ENCODE measurements at regions not wholly inside any gene's neighbourhood (a gene's known extent, or its start where the extent isn't known, plus 50 kb on each side); places are given as distances from the start of the nearest gene placed in this dataset.

DNA sequence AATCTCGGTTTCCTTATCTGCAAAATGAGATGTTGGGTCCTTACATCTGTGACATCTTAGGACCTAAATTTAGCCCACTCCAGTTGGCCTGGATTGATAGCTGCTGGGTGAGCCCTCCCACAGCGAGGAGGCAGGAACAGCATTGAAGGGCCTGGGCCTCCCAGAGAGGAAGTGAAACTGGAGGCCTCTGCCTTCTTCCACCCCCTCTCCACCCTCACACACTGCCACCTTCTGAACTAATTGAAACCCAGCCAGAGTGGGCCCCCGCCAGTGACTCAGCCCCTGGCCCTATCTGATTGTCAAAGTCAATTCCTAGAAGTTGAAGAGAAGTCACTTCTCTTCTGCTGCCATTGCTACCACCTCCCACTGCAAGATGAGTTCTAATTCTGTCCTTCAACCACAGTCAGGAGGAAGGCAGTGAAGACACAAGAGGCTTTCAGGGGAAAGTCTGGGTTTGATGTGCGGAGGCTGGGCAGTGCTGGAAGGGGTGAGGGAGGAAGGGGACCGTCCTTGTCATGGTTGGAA, 55.2 kb upstream of the NEK6 start:
- DNase-seq (ENCODE audit: low spot score): no peak
- no peaks in the 10 kb centered on the region for H3K9me3 ChIP-seq (ENCODE audit: control insufficient read depth in 4 of 4, low read length in 3 of 4)

More for the DNA sequence above, 55.2 kb upstream of the NEK6 start:
- no peak overlapping the region for H3K4me3 ChIP-seq (ENCODE audit: low read depth in 1 of 3, low read length in 3 of 3)
- no peaks in the 10 kb centered on the region for H3K4me1 ChIP-seq (ENCODE audit: control insufficient read depth in 4 of 4, insufficient read depth in 4 of 4, low read length in 3 of 4)
- no peaks in the 10 kb centered on the region for H3K36me3 ChIP-seq (ENCODE audit: control insufficient read depth in 4 of 4, insufficient read depth in 3 of 4, low read depth in 1 of 4, low read length in 3 of 4)
- 65% methylated on average over 5 of the region's 5 CpGs for WGBS
- H3K9ac ChIP-seq (ENCODE audit: low read depth in 1 of 2, low read length in 2 of 2): no peak overlapping the region
- no peak overlapping the region for H3K27ac ChIP-seq (ENCODE audit: low read depth in 1 of 2, low read length in 2 of 2)
- H3K27me3 ChIP-seq (ENCODE audit: control insufficient read depth in 4 of 4, insufficient read depth in 4 of 4, low read length in 3 of 4): no peaks in the 10 kb centered on the region
- TF ChIP-seq ATF3 (IDR thresholded peaks at IDR 0.05) (no peak), NR2F2 (IDR thresholded peaks at IDR 0.05) (no peak), FOXA1 (IDR thresholded peaks at IDR 0.05) (no peak), EGR1 (IDR thresholded peaks at IDR 0.05; ENCODE audit: low read depth in 2 of 2) (no peak), GABPA (IDR thresholded peaks at IDR 0.05 in 1 of 2, conservative IDR thresholded peaks at IDR 0.05 in 1 of 2) (no peak), RXRA (IDR thresholded peaks at IDR 0.05) (no peak), SP1 (IDR thresholded peaks at IDR 0.05) (no peak), CTCF (IDR thresholded peaks at IDR 0.05; ENCODE audit: low read depth, low read length, missing input control) (no peak), TAF1 (conservative IDR thresholded peaks at IDR 0.05) (no peak), HNF4G (IDR thresholded peaks at IDR 0.05) (no peak), MAX (IDR thresholded peaks at IDR 0.05) (no peak), RAD21 (IDR thresholded peaks at IDR 0.05) (no peak), YY1 (IDR thresholded peaks at IDR 0.05) (no peak), FOXA2 (IDR thresholded peaks at IDR 0.05) (no peak), JUND (IDR thresholded peaks at IDR 0.05) (no peak)
- TF ChIP-seq, protein P1, sequence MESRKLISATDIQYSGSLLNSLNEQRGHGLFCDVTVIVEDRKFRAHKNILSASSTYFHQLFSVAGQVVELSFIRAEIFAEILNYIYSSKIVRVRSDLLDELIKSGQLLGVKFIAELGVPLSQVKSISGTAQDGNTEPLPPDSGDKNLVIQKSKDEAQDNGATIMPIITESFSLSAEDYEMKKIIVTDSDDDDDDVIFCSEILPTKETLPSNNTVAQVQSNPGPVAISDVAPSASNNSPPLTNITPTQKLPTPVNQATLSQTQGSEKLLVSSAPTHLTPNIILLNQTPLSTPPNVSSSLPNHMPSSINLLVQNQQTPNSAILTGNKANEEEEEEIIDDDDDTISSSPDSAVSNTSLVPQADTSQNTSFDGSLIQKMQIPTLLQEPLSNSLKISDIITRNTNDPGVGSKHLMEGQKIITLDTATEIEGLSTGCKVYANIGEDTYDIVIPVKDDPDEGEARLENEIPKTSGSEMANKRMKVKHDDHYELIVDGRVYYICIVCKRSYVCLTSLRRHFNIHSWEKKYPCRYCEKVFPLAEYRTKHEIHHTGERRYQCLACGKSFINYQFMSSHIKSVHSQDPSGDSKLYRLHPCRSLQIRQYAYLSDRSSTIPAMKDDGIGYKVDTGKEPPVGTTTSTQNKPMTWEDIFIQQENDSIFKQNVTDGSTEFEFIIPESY (IDR thresholded peaks at IDR 0.05): no peak
- TF ChIP-seq, protein P2, sequence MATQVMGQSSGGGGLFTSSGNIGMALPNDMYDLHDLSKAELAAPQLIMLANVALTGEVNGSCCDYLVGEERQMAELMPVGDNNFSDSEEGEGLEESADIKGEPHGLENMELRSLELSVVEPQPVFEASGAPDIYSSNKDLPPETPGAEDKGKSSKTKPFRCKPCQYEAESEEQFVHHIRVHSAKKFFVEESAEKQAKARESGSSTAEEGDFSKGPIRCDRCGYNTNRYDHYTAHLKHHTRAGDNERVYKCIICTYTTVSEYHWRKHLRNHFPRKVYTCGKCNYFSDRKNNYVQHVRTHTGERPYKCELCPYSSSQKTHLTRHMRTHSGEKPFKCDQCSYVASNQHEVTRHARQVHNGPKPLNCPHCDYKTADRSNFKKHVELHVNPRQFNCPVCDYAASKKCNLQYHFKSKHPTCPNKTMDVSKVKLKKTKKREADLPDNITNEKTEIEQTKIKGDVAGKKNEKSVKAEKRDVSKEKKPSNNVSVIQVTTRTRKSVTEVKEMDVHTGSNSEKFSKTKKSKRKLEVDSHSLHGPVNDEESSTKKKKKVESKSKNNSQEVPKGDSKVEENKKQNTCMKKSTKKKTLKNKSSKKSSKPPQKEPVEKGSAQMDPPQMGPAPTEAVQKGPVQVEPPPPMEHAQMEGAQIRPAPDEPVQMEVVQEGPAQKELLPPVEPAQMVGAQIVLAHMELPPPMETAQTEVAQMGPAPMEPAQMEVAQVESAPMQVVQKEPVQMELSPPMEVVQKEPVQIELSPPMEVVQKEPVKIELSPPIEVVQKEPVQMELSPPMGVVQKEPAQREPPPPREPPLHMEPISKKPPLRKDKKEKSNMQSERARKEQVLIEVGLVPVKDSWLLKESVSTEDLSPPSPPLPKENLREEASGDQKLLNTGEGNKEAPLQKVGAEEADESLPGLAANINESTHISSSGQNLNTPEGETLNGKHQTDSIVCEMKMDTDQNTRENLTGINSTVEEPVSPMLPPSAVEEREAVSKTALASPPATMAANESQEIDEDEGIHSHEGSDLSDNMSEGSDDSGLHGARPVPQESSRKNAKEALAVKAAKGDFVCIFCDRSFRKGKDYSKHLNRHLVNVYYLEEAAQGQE (IDR thresholded peaks at IDR 0.05): no peak

All from liver (tissue), 8 donors.